ENCODE measurements at regions not wholly inside any gene's neighbourhood (a gene's known extent, or its start where the extent isn't known, plus 50 kb on each side); places are given as distances from the start of the nearest gene placed in this dataset.

- no peak overlapping the region for H2AK5ac ChIP-seq (ENCODE audit: low read length, severe bottlenecking)
- WGBS: 100% methylated on average over 2 of the region's 3 CpGs
- H3K9ac ChIP-seq (ENCODE audit: low read length): no peak overlapping the region
Observed at GRCh38 chr3:82143661-82144412, 382.4 kb upstream of the GBE1 start.

GRCh38 chr3:82141592-82141991, 380.1 kb upstream of the GBE1 start:
- Histone ChIP-seq H3K23ac (ENCODE audit: low read length in 2 of 2) (no peak overlapping the region), H3K4me2 (ENCODE audit: low read length, poor library complexity, severe bottlenecking) (no peak overlapping the region), H3K27me3 (ENCODE audit: control insufficient read depth in 1 of 2, insufficient read depth in 1 of 2, low read length in 2 of 2) (no peaks in the 10 kb centered on the region), H4K8ac (ENCODE audit: low read length) (no peak overlapping the region), H3K27ac (ENCODE audit: low read length, poor library complexity, severe bottlenecking) (no peak overlapping the region), H3K4me3 (ENCODE audit: insufficient read depth in 1 of 2, low read depth in 1 of 2, low read length in 2 of 2) (no peak overlapping the region), H2AK5ac (ENCODE audit: low read length, severe bottlenecking) (no peak overlapping the region), H2BK15ac (ENCODE audit: low read depth, poor library complexity, severe bottlenecking) (no peak overlapping the region), H2BK12ac (ENCODE audit: low read length in 2 of 2) (no peak overlapping the region), H3K9me3 (ENCODE audit: control insufficient read depth, low read length) (no peaks in the 10 kb centered on the region), H2BK120ac (ENCODE audit: low read depth, low read length) (no peak overlapping the region), H3K4ac (ENCODE audit: low read depth in 1 of 2, low read length in 2 of 2) (no peak overlapping the region), H3K4me1 (ENCODE audit: control insufficient read depth, insufficient read depth, low read depth, low read length) (no peaks in the 10 kb centered on the region), H3K14ac (ENCODE audit: low read length in 2 of 2) (no peak overlapping the region), H3K36me3 (ENCODE audit: control insufficient read depth in 1 of 2, insufficient read depth in 2 of 2, low read depth in 1 of 2, low read length in 2 of 2) (no peaks in the 10 kb centered on the region), H2AFZ (ENCODE audit: low read depth, low read length) (no peak overlapping the region), H3K79me1 (replicated peaks; ENCODE audit: low read length, poor library complexity, severe bottlenecking) (no peaks in the 10 kb centered on the region), H3K9ac (ENCODE audit: low read length) (no peak overlapping the region), H2BK5ac (ENCODE audit: low read depth, low read length, poor library complexity, severe bottlenecking) (no peak overlapping the region), H4K91ac (ENCODE audit: low read length) (no peak overlapping the region), H3K18ac (ENCODE audit: low read depth in 1 of 2, low read length in 2 of 2) (no peak overlapping the region)
- 80% methylated on average over 1 of the region's 1 CpG for WGBS
- no peak for DNase-seq

More at GRCh38 chr3:82143661-82144412, 382.4 kb upstream of the GBE1 start:
- Histone ChIP-seq H3K23ac (ENCODE audit: low read length in 2 of 2) (no peak overlapping the region), H4K8ac (ENCODE audit: low read length) (no peak overlapping the region), H2BK15ac (ENCODE audit: low read depth, poor library complexity, severe bottlenecking) (no peak overlapping the region), H3K36me3 (ENCODE audit: control insufficient read depth in 1 of 2, insufficient read depth in 2 of 2, low read depth in 1 of 2, low read length in 2 of 2) (no peaks in the 10 kb centered on the region), H3K27me3 (ENCODE audit: control insufficient read depth in 1 of 2, insufficient read depth in 1 of 2, low read length in 2 of 2) (no peaks in the 10 kb centered on the region), H3K4me2 (ENCODE audit: low read length, poor library complexity, severe bottlenecking) (no peak overlapping the region), H3K79me1 (replicated peaks; ENCODE audit: low read length, poor library complexity, severe bottlenecking) (no peaks in the 10 kb centered on the region), H3K9me3 (ENCODE audit: control insufficient read depth, low read length) (no peaks in the 10 kb centered on the region), H3K4me3 (ENCODE audit: insufficient read depth in 1 of 2, low read depth in 1 of 2, low read length in 2 of 2) (no peak overlapping the region), H2BK12ac (ENCODE audit: low read length in 2 of 2) (no peak overlapping the region), H4K91ac (ENCODE audit: low read length) (no peak overlapping the region), H3K4me1 (ENCODE audit: control insufficient read depth, insufficient read depth, low read depth, low read length) (no peaks in the 10 kb centered on the region), H3K18ac (ENCODE audit: low read depth in 1 of 2, low read length in 2 of 2) (no peak overlapping the region), H2BK120ac (ENCODE audit: low read depth, low read length) (no peak overlapping the region), H2AFZ (ENCODE audit: low read depth, low read length) (no peak overlapping the region), H3K27ac (ENCODE audit: low read length, poor library complexity, severe bottlenecking) (no peak overlapping the region), H3K4ac (ENCODE audit: low read depth in 1 of 2, low read length in 2 of 2) (no peak overlapping the region), H2BK5ac (ENCODE audit: low read depth, low read length, poor library complexity, severe bottlenecking) (no peak overlapping the region), H3K14ac (ENCODE audit: low read length in 2 of 2) (no peak overlapping the region)
- DNase-seq: no peak

- Histone ChIP-seq H2BK12ac (ENCODE audit: low read length in 2 of 2) (no peak overlapping the region), H3K36me3 (ENCODE audit: control insufficient read depth in 1 of 2, insufficient read depth in 2 of 2, low read depth in 1 of 2, low read length in 2 of 2) (no peaks in the 10 kb centered on the region), H3K9ac (ENCODE audit: low read length) (no peak overlapping the region), H3K14ac (ENCODE audit: low read length in 2 of 2) (no peak overlapping the region), H2BK5ac (ENCODE audit: low read depth, low read length, poor library complexity, severe bottlenecking) (no peak overlapping the region), H3K27me3 (ENCODE audit: control insufficient read depth in 1 of 2, insufficient read depth in 1 of 2, low read length in 2 of 2) (no peaks in the 10 kb centered on the region), H3K27ac (ENCODE audit: low read length, poor library complexity, severe bottlenecking) (no peak overlapping the region), H2BK120ac (ENCODE audit: low read depth, low read length) (no peak overlapping the region), H3K4ac (ENCODE audit: low read depth in 1 of 2, low read length in 2 of 2) (no peak overlapping the region), H2AK5ac (ENCODE audit: low read length, severe bottlenecking) (no peak overlapping the region), H3K79me1 (replicated peaks; ENCODE audit: low read length, poor library complexity, severe bottlenecking) (no peaks in the 10 kb centered on the region), H2AFZ (ENCODE audit: low read depth, low read length) (no peak overlapping the region), H3K18ac (ENCODE audit: low read depth in 1 of 2, low read length in 2 of 2) (no peak overlapping the region), H3K23ac (ENCODE audit: low read length in 2 of 2) (no peak overlapping the region), H3K9me3 (ENCODE audit: control insufficient read depth, low read length) (no peaks in the 10 kb centered on the region), H3K4me1 (ENCODE audit: control insufficient read depth, insufficient read depth, low read depth, low read length) (no peaks in the 10 kb centered on the region), H4K91ac (ENCODE audit: low read length) (no peak overlapping the region), H3K4me2 (ENCODE audit: low read length, poor library complexity, severe bottlenecking) (no peak overlapping the region), H3K4me3 (ENCODE audit: insufficient read depth in 1 of 2, low read depth in 1 of 2, low read length in 2 of 2) (no peak overlapping the region), H2BK15ac (ENCODE audit: low read depth, poor library complexity, severe bottlenecking) (no peak overlapping the region), H4K8ac (ENCODE audit: low read length) (no peak overlapping the region)
- WGBS: 100% methylated on average over 1 of the region's 2 CpGs
- DNase-seq: no peak
Observed at GRCh38 chr3:82137861-82138260, 376.4 kb upstream of the GBE1 start.

GRCh38 chr3:82137050-82137449, 375.6 kb upstream of the GBE1 start:
- no peak overlapping the region for H3K9ac ChIP-seq (ENCODE audit: low read length)
- H2AFZ ChIP-seq (ENCODE audit: low read depth, low read length): no peak overlapping the region
- H3K4me1 ChIP-seq (ENCODE audit: control insufficient read depth, insufficient read depth, low read depth, low read length): no peaks in the 10 kb centered on the region
- no peak overlapping the region for H4K8ac ChIP-seq (ENCODE audit: low read length)
- no peaks in the 10 kb centered on the region for H3K79me1 ChIP-seq (replicated peaks; ENCODE audit: low read length, poor library complexity, severe bottlenecking)
- no peaks in the 10 kb centered on the region for H3K36me3 ChIP-seq (ENCODE audit: control insufficient read depth in 1 of 2, insufficient read depth in 2 of 2, low read depth in 1 of 2, low read length in 2 of 2)
- H2BK12ac ChIP-seq (ENCODE audit: low read length in 2 of 2): no peak overlapping the region
- H2BK5ac ChIP-seq (ENCODE audit: low read depth, low read length, poor library complexity, severe bottlenecking): no peak overlapping the region
- no peak overlapping the region for H2AK5ac ChIP-seq (ENCODE audit: low read length, severe bottlenecking)
- WGBS: no CpG with 5 or more reads among the region's 3 CpGs
- no peak overlapping the region for H3K4me3 ChIP-seq (ENCODE audit: insufficient read depth in 1 of 2, low read depth in 1 of 2, low read length in 2 of 2)
- H3K14ac ChIP-seq (ENCODE audit: low read length in 2 of 2): no peak overlapping the region
- H4K91ac ChIP-seq (ENCODE audit: low read length): no peak overlapping the region
- no peak overlapping the region for H3K27ac ChIP-seq (ENCODE audit: low read length, poor library complexity, severe bottlenecking)
- H3K4me2 ChIP-seq (ENCODE audit: low read length, poor library complexity, severe bottlenecking): no peak overlapping the region
- no peak overlapping the region for H3K4ac ChIP-seq (ENCODE audit: low read depth in 1 of 2, low read length in 2 of 2)
- no peaks in the 10 kb centered on the region for H3K27me3 ChIP-seq (ENCODE audit: control insufficient read depth in 1 of 2, insufficient read depth in 1 of 2, low read length in 2 of 2)
- no peak overlapping the region for H2BK120ac ChIP-seq (ENCODE audit: low read depth, low read length)
- H3K9me3 ChIP-seq (ENCODE audit: control insufficient read depth, low read length): no peaks in the 10 kb centered on the region
- no peak overlapping the region for H2BK15ac ChIP-seq (ENCODE audit: low read depth, poor library complexity, severe bottlenecking)
- H3K18ac ChIP-seq (ENCODE audit: low read depth in 1 of 2, low read length in 2 of 2): no peak overlapping the region
- DNase-seq: no peak
- no peak overlapping the region for H3K23ac ChIP-seq (ENCODE audit: low read length in 2 of 2)

Measured in mesenchymal stem cell (in vitro differentiated cells and primary cell).